Thyroid gland (tissue), 4 donors: ENCODE measurements at regions not wholly inside any gene's neighbourhood (a gene's known extent, or its start where the extent isn't known, plus 50 kb on each side); places are given as distances from the start of the nearest gene placed in this dataset.

ENCODE experiments used
- DNase-seq, 2 donors: peaks; one replicate each; pipeline ENCODE4 v3.0.0-alpha.2; 2019
- H3K27ac ChIP-seq, 3 donors: fragments of 200-600 bp; sonication (generic); 1 replicate in 2 of 3; 2 replicates in 1 of 3; pipeline ENCODE4 v1.5.1; 2016 to 2019; ENCODE audit warnings: mild to moderate bottlenecking in 1 of 3, moderate library complexity in 1 of 3
- H3K27me3 ChIP-seq: fragments of 200-600 bp; sonication (generic); one replicate; pipeline ENCODE4 v1.5.1; 2019
- H3K36me3 ChIP-seq, 2 donors: fragments of 200-600 bp; sonication (generic); one replicate each; pipeline ENCODE4 v1.5.1; 2016 to 2019
- H3K4me1 ChIP-seq, 2 donors: fragments of 200-600 bp; sonication (generic); one replicate each; pipeline ENCODE4 v1.5.1; 2017 to 2019
- H3K4me3 ChIP-seq, 3 donors: fragments of 200-600 bp; sonication (generic); replicated peaks in 1 of 3; 1 replicate in 2 of 3; 2 replicates in 1 of 3; pipeline ENCODE4 v1.5.1; 2016; ENCODE audit warnings: mild to moderate bottlenecking in 1 of 3
- H3K9me3 ChIP-seq: fragments of 200-600 bp; sonication (generic); one replicate; pipeline ENCODE4 v1.5.1; 2017
- POLR2A ChIP-seq, 2 donors: fragments of 450-650 bp; IDR thresholded peaks; one replicate each; pipeline ENCODE4 v1.6.1; 2017; ENCODE audit warnings: antibody characterized with exemption in 2 of 2, mild to moderate bottlenecking in 2 of 2, moderate library complexity in 1 of 2
- WGBS, 2 donors: methylation state at CpG; one replicate each; pipeline ENCODE4 v1.1.5; 2017; 5-methylcytosine and 5-hydroxymethylcytosine counted together
- intact Hi-C: fragments of 100-400 bp; cut with DNase I; formaldehyde crosslinking; loops from one replicate; pipeline ENCODE4 v1.15.1; 2023
- TF ChIP-seq, protein P1 (sequence below), 6 experiments: fragments of 200-600 bp in 3 of 6; fragments of 450-650 bp in 3 of 6; sonication (generic) in 3 of 6; IDR thresholded peaks; one replicate each; pipeline ENCODE4 v1.5.1; 2016 to 2019; ENCODE audit warnings: antibody characterized with exemption in 6 of 6, mild to moderate bottlenecking in 2 of 6, inconsistent platforms in 1 of 6, moderate library complexity in 1 of 6

DNA sequence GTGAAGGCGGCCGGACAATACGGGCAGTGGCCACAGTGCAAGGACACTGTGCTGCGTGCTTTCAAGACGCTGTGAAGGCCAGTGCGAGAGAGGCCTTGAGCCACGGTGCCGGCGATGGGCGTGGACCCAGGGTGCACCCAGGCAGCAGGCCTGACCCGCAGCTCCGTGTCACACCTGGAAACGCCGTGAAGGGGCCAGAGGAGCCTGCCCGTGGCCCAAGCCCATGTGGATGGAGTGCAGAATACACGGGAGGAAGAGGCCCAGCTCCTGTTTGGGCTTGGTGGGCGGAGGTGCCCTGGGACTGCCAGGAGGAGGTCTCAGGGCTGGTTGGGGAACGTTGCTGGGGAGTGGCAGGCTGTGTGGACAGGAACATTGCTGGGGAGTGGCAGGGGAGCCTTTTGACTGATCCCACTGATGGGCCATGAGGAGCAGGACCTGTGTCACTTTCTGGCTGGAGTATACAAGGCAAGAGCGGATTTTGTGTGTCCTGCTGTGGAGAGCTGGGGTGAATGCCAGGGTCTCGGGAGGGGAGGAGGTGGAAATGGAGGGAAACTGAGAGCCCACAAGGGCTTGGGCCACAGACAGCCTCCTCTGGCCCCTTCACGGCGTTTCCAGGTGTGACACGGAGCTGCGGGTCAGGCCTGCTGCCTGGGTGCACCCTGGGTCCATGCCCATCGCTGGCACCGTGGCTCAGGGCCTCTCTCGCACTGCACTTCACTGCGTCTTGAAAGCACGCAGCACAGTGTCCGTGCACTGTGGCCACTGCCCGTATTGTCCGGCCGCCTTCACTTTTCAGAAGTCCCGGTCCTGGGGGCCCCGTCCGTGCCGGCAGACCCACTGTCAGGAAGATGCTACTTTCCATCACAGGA is 925.4 kb downstream of the BRD1 start:
- WGBS, 2 donors, result 89 to 90% methylated on average over 35 to 37 of the region's 37 CpGs
- no peaks in the 10 kb centered on the region for H3K36me3 ChIP-seq
- DNase-seq, result no peak
- no peak for TF ChIP-seq POLR2A (IDR thresholded peaks at IDR 0.05)
- TF ChIP-seq, protein P1, sequence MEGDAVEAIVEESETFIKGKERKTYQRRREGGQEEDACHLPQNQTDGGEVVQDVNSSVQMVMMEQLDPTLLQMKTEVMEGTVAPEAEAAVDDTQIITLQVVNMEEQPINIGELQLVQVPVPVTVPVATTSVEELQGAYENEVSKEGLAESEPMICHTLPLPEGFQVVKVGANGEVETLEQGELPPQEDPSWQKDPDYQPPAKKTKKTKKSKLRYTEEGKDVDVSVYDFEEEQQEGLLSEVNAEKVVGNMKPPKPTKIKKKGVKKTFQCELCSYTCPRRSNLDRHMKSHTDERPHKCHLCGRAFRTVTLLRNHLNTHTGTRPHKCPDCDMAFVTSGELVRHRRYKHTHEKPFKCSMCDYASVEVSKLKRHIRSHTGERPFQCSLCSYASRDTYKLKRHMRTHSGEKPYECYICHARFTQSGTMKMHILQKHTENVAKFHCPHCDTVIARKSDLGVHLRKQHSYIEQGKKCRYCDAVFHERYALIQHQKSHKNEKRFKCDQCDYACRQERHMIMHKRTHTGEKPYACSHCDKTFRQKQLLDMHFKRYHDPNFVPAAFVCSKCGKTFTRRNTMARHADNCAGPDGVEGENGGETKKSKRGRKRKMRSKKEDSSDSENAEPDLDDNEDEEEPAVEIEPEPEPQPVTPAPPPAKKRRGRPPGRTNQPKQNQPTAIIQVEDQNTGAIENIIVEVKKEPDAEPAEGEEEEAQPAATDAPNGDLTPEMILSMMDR (IDR thresholded peaks at IDR 0.05), result no peak
- H3K4me3 ChIP-seq, result no peak overlapping the region
- H3K4me1 ChIP-seq, result no peaks in the 10 kb centered on the region
- H3K27ac ChIP-seq, result no peak overlapping the region
- intact Hi-C loops, result no loop called here
- no peaks in the 10 kb centered on the region for H3K27me3 ChIP-seq
- no peaks in the 10 kb centered on the region for H3K9me3 ChIP-seq

DNA sequence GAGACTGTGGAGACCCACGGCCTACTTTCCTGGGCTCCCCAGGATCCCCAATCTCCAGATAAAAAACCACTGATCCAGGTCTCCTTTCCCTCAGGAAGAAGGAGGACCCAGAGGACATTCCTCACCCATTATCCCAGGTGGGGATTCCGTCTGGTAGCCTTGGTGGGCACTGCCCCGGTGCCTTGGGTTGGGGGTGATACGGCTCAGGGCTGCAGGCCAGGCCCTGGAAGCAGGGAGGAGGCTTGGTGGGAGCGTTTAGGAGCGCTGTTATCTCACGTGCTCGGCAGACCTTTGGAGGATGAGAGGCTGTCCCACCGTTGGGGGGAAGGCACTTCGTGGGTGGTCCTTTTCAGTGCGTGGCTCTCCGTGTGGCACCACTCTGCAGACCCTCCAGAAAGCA is 926.3 kb downstream of the BRD1 start:
- Histone ChIP-seq H3K9me3 (no peaks in the 10 kb centered on the region), H3K4me1 (no peaks in the 10 kb centered on the region), H3K27ac (no peak overlapping the region), H3K4me3 (no peak overlapping the region), H3K36me3 (no peaks in the 10 kb centered on the region), H3K27me3 (no peaks in the 10 kb centered on the region)
- 74 to 90% methylated on average over 1 to 4 of the region's 12 CpGs for WGBS, 2 donors
- no peak for DNase-seq
- TF ChIP-seq, protein P1 (IDR thresholded peaks at IDR 0.05), result no peak
- TF ChIP-seq POLR2A (IDR thresholded peaks at IDR 0.05), result no peak
- intact Hi-C loops, result no loop called here

DNA sequence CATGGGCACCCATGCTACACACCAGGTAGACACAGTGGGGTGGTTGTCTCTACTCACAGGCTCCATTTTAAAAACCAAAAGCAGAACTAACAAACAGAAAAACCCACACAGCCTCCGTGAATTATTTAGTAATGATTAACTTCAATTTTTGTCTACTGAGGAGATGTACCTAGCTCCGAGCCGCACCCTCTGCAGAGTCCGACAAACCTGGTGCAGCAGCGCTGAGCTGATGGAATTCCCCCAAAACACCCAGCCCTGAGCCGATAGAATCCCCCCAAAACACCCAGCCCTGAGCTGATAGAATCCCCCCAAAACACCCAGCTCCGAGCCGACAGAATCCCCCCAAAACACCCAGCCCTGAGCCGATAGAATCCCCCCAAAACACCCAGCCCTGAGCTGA is 927.0 kb downstream of the BRD1 start:
- WGBS, 2 donors, result 86 to 88% methylated on average over 8 to 9 of the region's 9 CpGs
- no peak for TF ChIP-seq POLR2A (IDR thresholded peaks at IDR 0.05)
- TF ChIP-seq, protein P1 (IDR thresholded peaks at IDR 0.05), result no peak
- Histone ChIP-seq H3K9me3 (no peaks in the 10 kb centered on the region), H3K4me3 (no peak overlapping the region), H3K4me1 (no peaks in the 10 kb centered on the region), H3K27me3 (no peaks in the 10 kb centered on the region), H3K36me3 (no peaks in the 10 kb centered on the region), H3K27ac (no peak overlapping the region)
- DNase-seq, result no peak
- intact Hi-C loops, result no loop called here

DNA sequence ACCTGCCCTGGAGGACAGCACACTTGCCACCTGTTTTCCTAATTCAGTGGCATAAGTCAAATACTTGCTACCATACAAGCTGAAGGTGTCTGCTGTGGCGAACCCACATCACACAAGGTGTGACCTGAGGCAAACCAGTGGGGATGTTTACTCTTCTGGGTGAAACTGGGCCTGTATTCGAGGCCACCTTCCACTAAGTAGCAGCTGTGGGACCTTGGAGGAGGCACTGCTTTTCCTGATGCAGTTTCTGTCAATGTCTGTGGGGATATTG is 927.4 kb downstream of the BRD1 start:
- Histone ChIP-seq H3K27me3 (no peaks in the 10 kb centered on the region), H3K27ac (no peak overlapping the region), H3K4me1 (no peaks in the 10 kb centered on the region), H3K36me3 (no peaks in the 10 kb centered on the region), H3K4me3 (no peak overlapping the region), H3K9me3 (no peaks in the 10 kb centered on the region)
- TF ChIP-seq, protein P1 (IDR thresholded peaks at IDR 0.05), result no peak
- TF ChIP-seq POLR2A (IDR thresholded peaks at IDR 0.05), result no peak
- intact Hi-C loops, result no loop called here
- WGBS, 2 donors, result 60 to 86% methylated on average over 2 of the region's 2 CpGs
- DNase-seq, result no peak

DNA sequence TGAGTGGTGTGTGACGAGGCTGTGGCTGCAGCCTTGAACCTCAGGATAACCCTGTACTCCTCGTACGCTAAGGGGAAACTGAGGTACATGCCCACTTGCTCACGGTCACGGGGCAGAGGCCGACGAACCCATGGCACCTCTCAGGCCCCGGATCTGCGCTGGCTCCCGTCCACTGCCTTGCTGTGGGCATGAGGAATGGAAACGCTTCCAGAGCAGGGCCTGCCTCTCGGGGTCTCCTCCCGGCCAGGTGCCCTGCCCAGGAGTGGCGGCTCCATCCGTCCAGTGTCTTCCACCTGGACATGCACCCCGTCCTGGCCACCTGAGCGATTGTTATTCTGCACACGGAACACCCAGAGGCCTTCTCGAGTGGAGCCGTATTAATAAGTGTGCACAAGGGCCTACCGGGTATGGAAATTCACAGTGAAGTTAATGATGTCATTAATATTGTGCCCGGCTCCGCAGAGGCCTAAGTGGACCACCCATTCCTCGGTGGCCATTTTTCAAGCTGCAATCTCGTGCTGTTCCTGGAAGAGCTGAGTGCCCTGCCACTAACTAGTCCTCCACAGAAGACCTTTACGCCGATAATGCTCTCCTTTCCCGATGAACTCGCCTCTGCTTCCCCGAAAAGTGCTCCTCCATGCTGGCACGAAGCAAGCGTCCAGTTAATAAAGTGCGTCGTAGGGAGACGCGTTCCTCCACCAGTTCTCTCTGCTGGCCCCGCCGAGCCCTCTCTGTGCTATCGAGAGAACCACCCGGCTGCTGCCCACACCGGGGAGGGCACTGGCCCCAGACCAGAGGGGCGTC is 927.9 kb downstream of the BRD1 start:
- Histone ChIP-seq H3K27ac (no peak overlapping the region), H3K4me1 (no peaks in the 10 kb centered on the region), H3K4me3 (no peak overlapping the region), H3K9me3 (no peaks in the 10 kb centered on the region), H3K36me3 (no peaks in the 10 kb centered on the region), H3K27me3 (no peaks in the 10 kb centered on the region)
- DNase-seq, result no peak
- intact Hi-C loops, result no loop called here
- TF ChIP-seq, protein P1 (IDR thresholded peaks at IDR 0.05), result no peak
- no peak for TF ChIP-seq POLR2A (IDR thresholded peaks at IDR 0.05)
- whole genome bisulfite sequencing, 2 donors, result 86 to 90% methylated on average over 39 to 40 of the region's 42 CpGs
